H1 (cell line): ENCODE measurements at regions not wholly inside any gene's neighbourhood (a gene's known extent, or its start where the extent isn't known, plus 50 kb on each side); places are given as distances from the start of the nearest gene placed in this dataset.
"Not testable (repeated sequence)": the region's sequence is repeated elsewhere in the genome, so short reads cannot be mapped to it uniquely, and the experiment has no call there.

Source experiments
- CHD1 ChIP-seq: IDR thresholded peaks from 2 replicates; pipeline ENCODE4 v1.6.1; 2012; ENCODE audit warnings: low read depth, low read length, improper control_type of control experiment
- RFX5 ChIP-seq: IDR thresholded peaks from 2 replicates; pipeline ENCODE4 v1.6.1; 2011; ENCODE audit warnings: low read depth, low read length, improper control_type of control experiment, borderline replicate concordance
- TAF1 ChIP-seq: IDR thresholded peaks from 2 replicates; pipeline ENCODE4 v1.6.1; 2011; ENCODE audit warnings: mild to moderate bottlenecking, low read depth, low read length
- TF ChIP-seq, protein P1 (sequence below): IDR thresholded peaks from 2 replicates; pipeline ENCODE4 v1.6.1; 2011; ENCODE audit warnings: low read depth, mild to moderate bottlenecking, low read length; ENCODE audit not compliant: insufficient read depth

DNA sequence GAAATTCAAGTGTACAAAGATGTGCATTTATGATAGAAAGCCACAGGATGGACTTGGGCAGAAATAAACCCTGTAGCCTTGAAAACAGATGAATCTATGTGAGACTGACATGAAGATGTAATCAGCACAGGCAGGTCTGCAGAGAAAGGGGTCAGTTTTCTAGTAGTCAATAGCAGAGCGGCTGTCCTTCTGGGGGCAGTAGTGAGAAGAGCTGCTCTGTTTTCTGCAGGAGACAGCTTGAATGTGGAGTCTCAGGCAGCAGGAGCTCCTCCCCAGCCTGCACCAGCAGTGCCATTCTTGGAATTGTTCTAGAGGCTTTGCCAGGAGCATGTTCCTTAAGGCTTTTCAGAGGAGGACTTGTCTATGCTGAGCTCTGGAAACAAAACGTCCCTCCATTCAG lies 1524.4 kb downstream of the RPIA start:
- not testable (repeated sequence) for TF ChIP-seq CHD1, RFX5, TAF1
- TF ChIP-seq, protein P1, sequence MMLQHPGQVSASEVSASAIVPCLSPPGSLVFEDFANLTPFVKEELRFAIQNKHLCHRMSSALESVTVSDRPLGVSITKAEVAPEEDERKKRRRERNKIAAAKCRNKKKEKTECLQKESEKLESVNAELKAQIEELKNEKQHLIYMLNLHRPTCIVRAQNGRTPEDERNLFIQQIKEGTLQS: not testable (repeated sequence)
